HUES48 (cell line): ENCODE measurements at regions not wholly inside any gene's neighbourhood (a gene's known extent, or its start where the extent isn't known, plus 50 kb on each side); places are given as distances from the start of the nearest gene placed in this dataset.

Experiments
- H3K27ac ChIP-seq: one replicate; pipeline ENCODE4 v1.7.0; 2013; ENCODE audit warnings: low read depth, low read length, inconsistent platforms
- H3K27me3 ChIP-seq: 2 replicates; pipeline ENCODE4 v1.6.1; 2013; ENCODE audit warnings: mild to moderate bottlenecking, low read length; ENCODE audit not compliant: control insufficient read depth, insufficient read depth
- H3K36me3 ChIP-seq: 2 replicates; pipeline ENCODE4 v1.6.1; 2013; ENCODE audit warnings: low read length; ENCODE audit not compliant: control insufficient read depth, insufficient read depth
- H3K4me1 ChIP-seq: 2 replicates; pipeline ENCODE4 v1.6.1; 2013; ENCODE audit warnings: mild to moderate bottlenecking, low read length; ENCODE audit not compliant: control insufficient read depth, insufficient read depth
- H3K4me3 ChIP-seq: 2 replicates; pipeline ENCODE4 v1.5.1; 2013; ENCODE audit warnings: mild to moderate bottlenecking, low read depth, low read length
- H3K9ac ChIP-seq: 2 replicates; pipeline ENCODE4 v1.6.1; 2013; ENCODE audit warnings: mild to moderate bottlenecking, low read depth, low read length, moderate library complexity
- H3K9me3 ChIP-seq: 2 replicates; pipeline ENCODE4 v1.6.1; 2013; ENCODE audit warnings: low read length; ENCODE audit not compliant: control insufficient read depth, insufficient read depth

- Histone ChIP-seq H3K27me3 (no peaks in the 10 kb centered on the region), H3K4me1 (peaks cover 5% of the 10 kb centered on the region; the same call in 1 of the 2 replicates), H3K9me3 (peaks cover 5% of the 10 kb centered on the region; the same call in 1 of the 2 replicates), H3K27ac (no peak overlapping the region), H3K9ac (no peak overlapping the region), H3K4me3 (no peak overlapping the region), H3K36me3 (no peaks in the 10 kb centered on the region)
These were observed 556.1 kb downstream of the BRINP3 start for GRCh38 chr1:189921613-189922012.

- H3K9me3 ChIP-seq: peaks cover 5% of the 10 kb centered on the region; the same call in 1 of the 2 replicates
- H3K9ac ChIP-seq: no peak overlapping the region
- H3K27me3 ChIP-seq: no peaks in the 10 kb centered on the region
- no peaks in the 10 kb centered on the region for H3K36me3 ChIP-seq
- H3K27ac ChIP-seq: no peak overlapping the region
- no peak overlapping the region for H3K4me3 ChIP-seq
- H3K4me1 ChIP-seq: no peaks in the 10 kb centered on the region
These were observed 550.0 kb downstream of the BRINP3 start for GRCh38 chr1:189927641-189928040.

GRCh38 chr1:189929501-189930099 lies 548.1 kb downstream of the BRINP3 start:
- Histone ChIP-seq H3K27me3 (no peaks in the 10 kb centered on the region), H3K4me3 (no peak overlapping the region), H3K4me1 (no peaks in the 10 kb centered on the region), H3K27ac (no peak overlapping the region), H3K9me3 (peaks cover 4% of the 10 kb centered on the region; the same call in 1 of the 2 replicates), H3K36me3 (no peaks in the 10 kb centered on the region), H3K9ac (no peak overlapping the region)

- H3K27me3 ChIP-seq: no peaks in the 10 kb centered on the region
- no peak overlapping the region for H3K9ac ChIP-seq
- H3K4me3 ChIP-seq: no peak overlapping the region
- no peaks in the 10 kb centered on the region for H3K9me3 ChIP-seq
- H3K36me3 ChIP-seq: no peaks in the 10 kb centered on the region
- no peaks in the 10 kb centered on the region for H3K4me1 ChIP-seq
- no peak overlapping the region for H3K27ac ChIP-seq
These were observed 540.8 kb downstream of the BRINP3 start for GRCh38 chr1:189936861-189937260.

GRCh38 chr1:189939967-189940366 lies 537.7 kb downstream of the BRINP3 start:
- Histone ChIP-seq H3K27ac (no peak overlapping the region), H3K36me3 (no peaks in the 10 kb centered on the region), H3K9ac (no peak overlapping the region), H3K27me3 (no peaks in the 10 kb centered on the region), H3K4me1 (no peaks in the 10 kb centered on the region), H3K4me3 (no peak overlapping the region), H3K9me3 (no peaks in the 10 kb centered on the region)

- H3K9ac ChIP-seq: no peak overlapping the region
- H3K4me3 ChIP-seq: no peak overlapping the region
- no peaks in the 10 kb centered on the region for H3K4me1 ChIP-seq
- no peaks in the 10 kb centered on the region for H3K27me3 ChIP-seq
- H3K36me3 ChIP-seq: no peaks in the 10 kb centered on the region
- H3K9me3 ChIP-seq: no peaks in the 10 kb centered on the region
- no peak overlapping the region for H3K27ac ChIP-seq
These were observed 535.7 kb downstream of the BRINP3 start for GRCh38 chr1:189941922-189942321.

- Histone ChIP-seq H3K36me3 (no peaks in the 10 kb centered on the region), H3K9ac (no peak overlapping the region), H3K9me3 (no peaks in the 10 kb centered on the region), H3K4me3 (no peak overlapping the region), H3K27ac (no peak overlapping the region), H3K4me1 (peaks cover 8% of the 10 kb centered on the region; the same call in 1 of the 2 replicates), H3K27me3 (no peaks in the 10 kb centered on the region)
These were observed 518.9 kb downstream of the BRINP3 start for GRCh38 chr1:189958756-189959155.

GRCh38 chr1:189960769-189961168 lies 516.9 kb downstream of the BRINP3 start:
- H3K4me3 ChIP-seq: no peak overlapping the region
- H3K27me3 ChIP-seq: no peaks in the 10 kb centered on the region
- H3K9me3 ChIP-seq: no peaks in the 10 kb centered on the region
- no peak overlapping the region for H3K9ac ChIP-seq
- H3K4me1 ChIP-seq: 0 out of 2 replicates have a peak, but pooled peaks cover 4% of the 10 kb centered on the region
- H3K27ac ChIP-seq: no peak overlapping the region
- H3K36me3 ChIP-seq: no peaks in the 10 kb centered on the region

- Histone ChIP-seq H3K27ac (no peak overlapping the region), H3K4me1 (0 out of 2 replicates have a peak, but pooled peaks cover 4% of the 10 kb centered on the region), H3K9ac (no peak overlapping the region), H3K4me3 (no peak overlapping the region), H3K9me3 (no peaks in the 10 kb centered on the region), H3K36me3 (no peaks in the 10 kb centered on the region), H3K27me3 (no peaks in the 10 kb centered on the region)
These were observed 515.5 kb downstream of the BRINP3 start for GRCh38 chr1:189962181-189962580.

GRCh38 chr1:189970331-189971230 lies 507.1 kb downstream of the BRINP3 start:
- Histone ChIP-seq H3K36me3 (no peaks in the 10 kb centered on the region), H3K27me3 (no peaks in the 10 kb centered on the region), H3K4me1 (peaks cover 13% of the 10 kb centered on the region), H3K9me3 (no peaks in the 10 kb centered on the region), H3K27ac (peak overlapping the region; percentile 57), H3K4me3 (no peak overlapping the region; the same call in 1 of the 2 replicates), H3K9ac (no peak overlapping the region; the same call in 1 of the 2 replicates)

- no peaks in the 10 kb centered on the region for H3K36me3 ChIP-seq
- no peak overlapping the region for H3K4me3 ChIP-seq
- H3K9me3 ChIP-seq: no peaks in the 10 kb centered on the region
- no peak overlapping the region for H3K9ac ChIP-seq
- peaks cover 13% of the 10 kb centered on the region for H3K4me1 ChIP-seq
- H3K27me3 ChIP-seq: no peaks in the 10 kb centered on the region
- no peak overlapping the region for H3K27ac ChIP-seq
These were observed 506.0 kb downstream of the BRINP3 start for GRCh38 chr1:189971656-189972055.
